Stimulated activated CD4-positive, alpha-beta T cell treated with anti-CD3 and anti-CD28 coated beads, Interleukin-15, amount 100 ng/mL, for 48 hours (primary cell): ENCODE measurements at regions not wholly inside any gene's neighbourhood (a gene's known extent, or its start where the extent isn't known, plus 50 kb on each side); places are given as distances from the start of the nearest gene placed in this dataset.

Source experiments
- DNase-seq, 2 donors: peaks; one replicate each; pipeline ENCODE4 v3.0.0-alpha.2; 2020; ENCODE audit warnings: low read depth in 2 of 2

DNA sequence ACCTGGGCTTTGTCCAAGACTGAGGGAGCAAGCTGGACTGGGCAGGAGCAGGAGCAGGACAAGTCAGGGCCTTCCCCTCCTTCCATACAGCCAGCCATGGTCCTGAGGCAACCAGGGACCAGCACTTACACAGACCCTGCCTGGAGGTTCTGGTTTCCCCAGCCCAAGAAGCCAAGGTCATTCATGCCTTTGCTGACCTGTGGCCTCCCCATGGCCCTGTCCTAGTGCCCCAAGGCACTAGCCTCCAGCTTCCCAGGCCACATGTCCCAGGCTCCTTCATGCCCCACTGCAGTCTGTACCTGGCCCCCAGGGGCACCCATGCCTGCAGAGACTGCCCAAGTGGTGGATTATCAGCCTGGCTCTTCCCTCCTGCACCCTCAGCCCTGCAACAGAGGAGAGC lies 243.9 kb downstream of the TOMM20 start:
- no peak for DNase-seq

DNA sequence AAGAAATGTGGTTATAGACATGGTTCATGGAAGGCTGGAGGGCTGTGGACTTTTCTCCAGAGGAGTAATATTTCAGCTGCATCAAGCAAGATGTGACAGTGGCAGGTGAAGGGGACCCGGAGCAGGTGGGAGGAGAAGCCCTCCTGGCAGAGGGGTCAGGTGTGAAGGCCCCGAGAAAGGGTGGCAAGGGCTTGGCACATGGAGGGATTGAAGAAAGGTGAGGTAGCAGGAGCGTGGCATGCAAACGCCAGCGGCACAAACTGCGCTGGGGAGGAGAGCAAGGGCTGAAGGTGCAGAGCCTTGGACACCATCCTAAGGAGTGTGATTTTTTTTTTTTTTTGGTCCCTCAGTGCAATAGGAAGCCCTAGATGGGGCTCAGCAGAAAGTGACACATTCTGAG lies 244.6 kb downstream of the TOMM20 start:
- DNase-seq = no peak

DNA sequence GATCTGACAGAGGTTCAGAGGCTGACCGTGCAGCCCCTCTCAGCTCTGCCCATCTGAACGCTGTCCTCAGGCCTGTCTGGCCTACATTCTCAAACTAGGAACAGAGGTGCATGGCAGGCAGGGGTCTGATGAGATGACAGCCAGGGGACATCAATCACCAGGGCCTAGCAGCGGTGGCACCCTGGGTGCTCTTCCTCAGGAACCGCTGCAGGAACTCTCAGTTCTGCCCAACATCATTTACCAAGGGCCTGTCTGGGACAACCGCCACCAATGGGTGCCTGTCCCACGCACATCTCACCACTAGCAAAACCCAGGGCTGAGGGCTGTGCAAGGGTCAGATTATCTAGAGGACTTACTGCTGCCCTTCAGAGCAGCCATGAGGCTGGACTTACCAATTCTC lies 245.7 kb downstream of the TOMM20 start:
- DNase-seq = no peak

DNA sequence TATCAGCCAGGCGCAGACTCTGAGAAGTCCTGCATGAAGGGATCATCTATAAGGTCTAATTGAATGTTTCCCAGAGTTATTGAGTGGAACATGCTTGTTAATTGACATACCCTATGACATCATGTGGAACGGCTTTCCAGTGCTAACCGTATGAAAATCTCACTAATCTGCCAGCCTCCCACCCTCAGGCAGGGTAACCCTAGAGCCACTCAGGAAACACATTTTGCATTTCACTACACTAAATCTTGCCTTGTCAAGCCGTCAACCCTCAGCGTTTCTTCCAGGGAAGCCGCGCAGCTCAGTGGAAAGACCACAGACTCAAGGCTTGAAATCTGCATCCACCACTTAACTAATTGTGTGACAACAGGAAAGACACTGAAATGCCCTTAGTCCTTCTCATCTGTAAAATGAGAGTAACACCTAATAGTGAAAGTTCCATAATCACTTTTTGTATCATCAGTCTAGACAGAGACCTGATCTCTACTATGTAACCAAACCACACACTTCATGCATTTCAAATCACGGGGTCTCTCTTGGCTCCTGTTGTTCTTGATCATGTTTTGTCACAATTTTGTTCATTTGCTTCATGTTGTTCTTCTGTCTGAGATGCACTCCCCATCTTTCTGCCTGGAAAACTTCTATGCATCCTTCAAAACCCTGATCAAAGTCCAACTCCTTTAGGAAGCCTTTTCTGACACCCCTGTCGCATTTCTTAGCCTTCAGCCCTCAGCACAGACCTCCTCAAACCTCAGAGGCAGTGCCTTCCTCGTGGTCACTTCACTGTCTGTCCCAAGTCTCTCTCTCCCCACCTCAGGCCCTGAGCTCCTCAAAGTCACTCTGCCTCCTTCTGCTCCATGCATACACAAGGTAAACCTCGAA lies 246.5 kb downstream of the TOMM20 start:
- peak; percentile 19 for DNase-seq

DNA sequence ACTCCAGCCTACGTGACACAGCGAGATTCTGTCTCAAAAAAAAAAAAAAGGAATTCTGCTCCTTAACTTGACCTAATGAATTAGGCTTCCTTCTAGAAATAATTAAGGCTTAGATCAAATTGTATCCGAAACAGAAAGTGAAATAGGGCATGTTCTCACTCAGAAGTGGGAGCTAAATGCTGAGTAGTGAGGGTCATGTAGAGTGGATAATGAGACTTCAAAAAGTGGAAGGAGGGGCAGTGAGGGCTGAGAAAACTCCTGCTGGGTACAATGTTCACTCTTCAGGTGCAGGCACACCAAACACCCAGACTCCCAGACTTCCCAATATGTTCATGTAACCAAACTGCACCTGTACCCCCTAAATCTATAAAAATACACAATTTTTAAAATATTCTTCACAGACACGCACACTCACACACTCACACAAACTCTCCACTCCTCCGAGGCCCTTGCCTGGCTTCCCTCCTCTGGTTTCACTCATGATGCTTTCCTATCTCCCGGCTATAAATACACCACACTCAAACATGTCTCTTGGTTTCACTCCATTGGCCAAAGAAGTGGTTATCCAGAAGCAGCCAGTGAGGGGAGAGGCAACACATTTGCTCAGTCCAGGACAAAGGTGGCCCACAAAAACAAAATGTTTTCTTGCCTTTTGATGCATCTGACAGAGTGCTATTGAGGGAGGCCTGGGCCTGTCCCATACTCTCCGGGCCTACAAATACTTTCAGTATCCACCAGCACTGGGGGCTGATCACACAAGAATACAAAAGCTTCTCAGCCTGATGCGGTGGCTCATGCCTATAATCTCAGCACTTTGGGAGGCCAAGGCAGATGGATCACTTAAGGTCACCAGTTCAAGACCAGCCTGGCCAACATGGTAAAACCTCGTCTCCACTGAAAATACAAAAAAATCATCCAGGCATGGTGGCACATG lies 249.2 kb downstream of the TOMM20 start:
- no peak for DNase-seq

DNA sequence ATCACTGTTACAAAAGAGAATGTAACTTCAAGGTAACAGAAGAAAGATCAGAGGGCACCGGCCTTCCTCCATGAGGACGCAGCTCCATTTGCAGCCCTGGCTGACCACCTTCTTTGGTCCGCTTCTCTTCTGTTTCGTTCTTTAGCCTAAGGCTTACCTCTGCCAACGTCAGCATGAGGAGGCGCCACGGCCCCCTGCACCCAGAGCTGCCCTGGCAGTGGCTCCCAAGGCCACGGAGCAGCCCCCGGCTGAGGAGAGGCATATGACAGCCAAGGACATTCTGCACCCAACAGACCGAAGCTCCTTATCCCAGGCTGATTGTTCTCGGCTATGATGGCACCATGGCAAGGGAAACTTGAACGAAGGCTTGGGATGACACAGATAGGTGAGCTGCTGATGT lies 250.3 kb downstream of the TOMM20 start:
- DNase-seq = no peak

DNA sequence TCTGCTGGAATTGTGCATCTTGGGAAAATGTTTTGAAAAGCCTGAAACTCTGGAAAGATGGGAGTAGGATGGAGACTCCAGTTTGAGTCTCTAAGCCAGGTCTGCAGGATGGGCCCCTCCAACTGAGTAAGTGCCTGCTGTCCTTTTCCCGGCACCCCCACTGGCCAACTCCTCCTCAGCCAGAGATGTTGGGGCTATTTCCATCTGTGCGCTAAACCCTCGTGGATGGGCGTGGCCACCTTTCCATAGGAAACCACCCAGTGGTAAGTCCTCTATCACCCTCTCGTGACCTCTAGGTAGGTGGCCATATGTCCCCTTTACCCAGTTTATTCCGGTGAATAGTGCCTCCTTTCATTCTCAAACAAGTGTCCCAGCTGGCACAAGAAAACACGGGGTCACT lies 250.9 kb downstream of the TOMM20 start:
- no peak for DNase-seq

DNA sequence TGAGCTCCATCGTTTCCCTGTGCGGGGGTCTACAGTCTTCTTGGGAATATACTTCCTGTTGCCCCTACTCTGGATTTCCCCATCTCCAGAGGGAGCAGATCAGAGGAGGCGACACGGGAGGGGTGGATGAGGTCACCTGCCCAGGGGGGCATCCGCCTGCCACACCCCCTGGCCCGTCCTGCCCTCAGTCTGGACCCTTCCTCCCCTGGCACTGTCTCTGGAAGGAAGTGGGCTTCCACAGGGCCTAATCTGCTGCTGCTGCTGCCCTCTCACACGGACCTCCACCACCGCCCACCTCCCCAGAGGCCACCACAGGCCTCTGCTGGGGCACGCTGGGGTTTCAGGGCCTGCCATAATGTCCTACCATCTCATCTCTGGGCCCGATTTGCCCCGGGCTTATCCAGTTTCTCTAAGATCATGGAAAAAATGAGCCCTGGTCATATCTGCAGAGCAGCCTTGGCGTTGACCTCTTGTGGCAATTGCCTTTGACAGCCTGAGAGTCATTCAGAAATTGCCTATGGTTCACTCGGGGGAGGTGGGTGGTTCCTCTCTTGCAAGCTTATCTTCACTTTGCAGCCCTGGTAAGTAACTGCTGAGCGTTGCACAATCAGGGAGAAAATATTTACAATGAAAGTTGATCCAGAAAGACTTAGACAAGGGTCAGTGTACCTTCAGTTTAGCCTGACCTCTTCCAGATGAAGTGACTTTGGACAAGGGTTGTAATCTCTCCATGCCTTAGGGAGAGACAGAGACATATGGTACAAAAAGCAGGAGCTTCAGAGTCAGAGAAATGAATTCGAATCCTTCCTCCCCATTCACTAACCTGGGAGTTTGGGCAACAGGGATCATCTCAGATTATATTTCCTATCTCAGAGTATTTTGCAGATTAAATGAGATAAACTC lies 252.4 kb downstream of the TOMM20 start:
- DNase-seq = peak; percentile 27 to 47

DNA sequence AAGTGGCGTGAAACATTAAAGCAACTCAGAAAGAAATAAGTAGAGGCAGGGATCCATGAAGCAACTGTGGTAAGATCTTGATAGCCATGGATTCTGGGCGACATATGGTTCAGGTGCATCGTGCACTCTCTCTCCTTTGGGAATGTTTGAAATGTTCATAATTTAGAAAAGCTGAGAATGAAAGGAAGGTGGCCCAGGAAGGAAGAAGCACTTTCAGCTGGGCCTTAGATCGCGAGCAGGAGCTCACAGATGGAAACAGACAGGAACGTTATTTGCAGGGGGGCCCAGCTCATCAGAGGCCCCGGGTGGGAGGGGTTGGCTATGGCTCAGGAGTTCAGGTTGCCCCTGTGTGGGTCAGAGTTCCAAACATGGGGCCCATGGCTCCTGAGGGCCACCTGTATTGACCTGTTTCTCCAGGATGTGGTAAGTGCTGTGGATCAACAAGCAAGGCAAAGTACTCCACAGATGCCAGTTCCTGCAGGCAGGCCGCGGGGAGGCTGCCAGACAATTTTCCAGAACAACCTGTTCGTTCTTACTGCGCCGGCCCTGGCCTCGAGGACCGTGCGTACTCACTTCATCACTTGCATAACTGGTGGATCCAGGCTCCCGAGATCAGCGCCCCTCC lies 253.2 kb downstream of the TOMM20 start:
- DNase-seq = no peak

DNA sequence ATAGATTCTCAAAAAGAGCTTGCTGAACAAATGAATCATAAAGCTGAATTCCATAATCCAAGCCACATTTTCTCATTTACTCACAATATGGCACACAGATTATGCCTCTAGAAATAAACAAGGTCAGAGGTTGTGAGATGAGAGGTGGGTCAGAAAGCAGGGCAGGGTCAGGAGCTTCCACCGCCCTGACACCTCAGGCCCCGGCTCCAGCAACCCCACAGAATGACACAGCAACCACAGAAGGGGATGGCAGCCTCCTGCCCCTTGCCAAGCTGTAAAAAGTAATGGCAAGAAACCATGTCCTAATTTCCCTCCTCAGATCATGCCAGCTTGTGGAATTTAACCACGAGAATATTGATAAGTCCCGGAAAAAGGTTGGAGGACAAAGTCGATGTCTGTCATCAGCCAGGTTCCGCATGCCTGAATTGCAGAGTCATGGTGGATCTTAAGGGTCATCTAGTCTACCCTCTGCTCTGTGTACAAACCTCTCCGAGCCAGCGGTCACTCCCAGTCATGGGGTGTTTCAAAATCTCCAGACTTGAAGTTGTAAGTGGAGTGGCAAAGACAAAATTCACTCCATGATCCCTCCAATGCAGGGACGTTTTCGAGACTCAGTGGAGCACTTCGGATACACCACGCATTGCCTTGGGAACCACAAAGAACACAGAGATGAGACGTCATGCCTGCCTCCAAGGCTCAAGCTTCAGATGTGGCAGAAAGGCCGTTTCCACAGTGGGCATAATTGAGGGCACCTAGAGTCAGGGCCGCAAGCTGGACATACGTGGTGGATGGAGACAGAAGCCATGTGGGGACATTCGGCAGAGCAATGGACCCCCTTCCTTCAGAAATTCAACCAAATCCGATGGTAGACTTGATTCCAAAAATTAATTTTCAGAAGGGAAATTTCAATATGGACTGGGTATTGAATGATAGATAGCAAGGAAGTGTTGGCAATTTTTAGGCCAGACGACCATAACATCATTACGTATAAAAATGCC lies 254.0 kb downstream of the TOMM20 start:
- DNase-seq = no peak

DNA sequence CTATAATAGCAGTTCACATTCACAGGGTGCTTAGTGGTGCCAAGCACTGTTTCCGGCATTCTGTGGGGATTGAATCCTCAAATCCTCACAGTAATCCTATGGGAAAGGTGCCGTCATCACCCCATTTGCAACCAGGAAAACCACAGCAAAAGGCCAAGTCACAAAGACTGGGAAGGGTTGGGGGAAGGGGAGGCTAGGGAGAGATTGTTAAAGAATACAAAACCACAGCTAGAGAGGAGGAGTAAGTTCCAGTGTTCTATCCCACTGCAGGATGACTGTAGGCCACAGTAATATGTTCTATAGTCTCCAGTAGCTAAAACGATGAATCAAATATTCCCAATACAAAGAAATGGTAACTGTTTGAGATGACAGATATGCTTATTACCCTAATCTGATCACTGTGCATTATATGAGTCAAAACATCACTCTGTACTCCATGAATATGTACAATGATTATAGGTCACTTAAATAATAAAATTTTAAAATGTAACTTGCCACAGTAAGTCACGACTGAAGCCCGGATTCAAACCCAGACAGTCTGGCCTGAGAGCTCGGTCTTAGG lies 256.8 kb downstream of the TOMM20 start:
- DNase-seq = no peak

DNA sequence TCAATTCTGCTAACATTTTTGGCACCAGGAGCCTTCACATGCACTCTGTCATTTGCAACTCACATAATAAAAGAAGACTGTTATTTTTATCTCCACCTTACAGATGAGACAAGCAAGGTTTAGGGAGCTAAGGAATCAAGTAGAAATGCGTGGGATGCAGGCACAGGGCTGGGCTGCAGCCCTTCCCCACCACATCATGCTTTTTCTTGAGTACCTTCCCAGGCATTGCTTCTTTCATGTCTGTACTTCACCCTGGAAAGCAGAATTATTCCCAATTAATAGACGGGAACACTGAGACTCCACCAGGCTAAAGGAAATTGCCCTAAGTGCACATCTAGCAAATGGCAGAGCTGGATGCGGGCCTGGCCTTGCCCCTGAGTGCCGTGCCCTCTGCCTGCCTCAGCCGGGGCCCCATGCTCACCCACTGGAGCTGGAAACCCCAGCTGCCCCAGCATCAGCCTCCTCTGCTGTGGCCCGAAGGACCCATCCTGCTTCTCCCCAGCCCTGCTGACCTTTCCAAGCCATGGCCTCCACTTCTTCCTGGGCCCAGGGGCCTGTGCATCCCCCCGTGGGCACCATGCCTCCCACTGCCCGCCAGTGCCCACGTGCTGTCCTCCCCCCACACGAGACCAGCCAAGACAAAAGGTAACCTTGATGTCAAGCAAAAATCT lies 257.5 kb downstream of the TOMM20 start:
- DNase-seq = no peak

DNA sequence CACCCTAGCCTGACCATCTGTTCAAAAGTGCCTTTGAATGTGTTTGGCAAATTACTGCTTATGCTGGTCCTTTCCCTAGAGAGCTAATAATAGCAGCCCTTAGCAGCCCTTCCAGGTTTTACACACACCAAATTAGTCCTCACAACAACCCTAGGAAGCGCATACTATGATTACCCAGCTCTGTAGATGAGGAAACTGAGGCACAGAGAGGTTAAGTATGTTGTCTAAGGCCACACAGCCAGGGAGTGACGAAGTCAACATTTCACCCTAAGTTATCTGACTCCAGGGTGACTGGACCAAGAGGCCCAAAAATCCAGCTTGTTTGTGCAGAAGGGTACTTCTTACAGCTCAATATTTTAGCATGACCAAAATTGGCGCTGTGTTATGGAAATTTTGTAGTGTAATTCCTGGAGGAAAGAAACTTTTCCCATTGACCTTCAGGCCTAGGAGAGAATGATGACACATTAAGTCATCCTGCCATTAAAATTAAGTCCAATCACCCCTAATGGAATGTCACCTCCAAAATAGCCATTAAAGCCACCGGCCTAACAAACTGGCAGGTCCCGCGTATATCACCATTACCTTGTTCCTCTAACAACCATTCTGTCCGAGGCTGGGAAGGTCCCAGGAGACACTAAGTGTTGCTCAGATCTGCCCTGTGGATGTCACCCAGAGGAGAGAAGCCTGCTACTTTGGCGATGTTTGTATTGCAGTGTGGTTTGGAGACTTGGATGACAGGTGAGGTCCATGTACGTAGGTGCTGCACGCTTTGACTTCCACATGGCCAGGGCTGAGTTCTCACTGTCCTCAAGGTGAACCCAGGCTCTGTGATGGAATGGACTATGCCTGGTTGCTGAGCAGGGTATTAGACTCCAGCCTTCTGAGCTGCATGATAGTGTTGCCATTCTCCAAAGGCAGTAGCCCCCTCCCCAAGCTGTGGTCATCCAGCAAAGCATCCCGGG lies 258.3 kb downstream of the TOMM20 start:
- no peak for DNase-seq

DNA sequence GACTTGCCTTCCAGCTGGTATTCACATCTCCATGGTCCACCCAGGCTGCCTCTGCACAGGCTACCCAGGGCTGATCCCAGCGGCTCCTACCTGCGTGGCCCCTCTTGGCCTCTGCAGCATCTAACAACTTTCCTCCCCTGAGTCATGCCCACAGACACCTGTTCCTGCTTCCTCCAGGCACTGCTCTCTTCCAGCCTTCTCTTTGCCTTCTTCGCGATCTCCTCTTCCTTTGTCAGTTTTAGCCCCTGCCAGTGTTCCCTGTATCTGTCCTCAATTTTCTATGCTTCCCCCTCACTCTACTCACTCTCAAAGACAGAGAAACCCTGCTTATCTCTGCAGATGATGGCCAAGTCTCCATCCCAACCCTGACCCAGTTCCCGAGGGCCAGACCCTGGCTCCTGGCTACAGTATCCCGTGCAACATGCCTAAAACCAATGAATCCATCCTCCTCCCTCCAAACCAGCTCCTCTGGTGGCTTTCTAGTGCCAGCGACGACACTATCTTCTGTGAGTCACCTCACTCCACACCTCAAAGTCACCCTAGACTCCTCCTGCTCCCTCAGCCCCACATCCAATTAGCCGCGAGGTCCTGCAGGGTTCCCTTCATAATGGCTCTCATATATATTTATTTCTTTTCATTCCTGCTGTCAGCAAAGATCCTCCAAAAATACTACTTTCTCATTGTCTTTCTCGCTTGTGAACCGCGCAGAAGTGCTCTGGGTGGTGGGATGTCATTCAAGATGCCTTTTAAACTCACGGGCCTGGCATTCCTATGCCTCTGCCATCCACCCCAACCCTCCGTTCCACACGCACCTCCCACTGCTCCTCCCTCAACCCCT lies 259.2 kb downstream of the TOMM20 start:
- no peak for DNase-seq

DNA sequence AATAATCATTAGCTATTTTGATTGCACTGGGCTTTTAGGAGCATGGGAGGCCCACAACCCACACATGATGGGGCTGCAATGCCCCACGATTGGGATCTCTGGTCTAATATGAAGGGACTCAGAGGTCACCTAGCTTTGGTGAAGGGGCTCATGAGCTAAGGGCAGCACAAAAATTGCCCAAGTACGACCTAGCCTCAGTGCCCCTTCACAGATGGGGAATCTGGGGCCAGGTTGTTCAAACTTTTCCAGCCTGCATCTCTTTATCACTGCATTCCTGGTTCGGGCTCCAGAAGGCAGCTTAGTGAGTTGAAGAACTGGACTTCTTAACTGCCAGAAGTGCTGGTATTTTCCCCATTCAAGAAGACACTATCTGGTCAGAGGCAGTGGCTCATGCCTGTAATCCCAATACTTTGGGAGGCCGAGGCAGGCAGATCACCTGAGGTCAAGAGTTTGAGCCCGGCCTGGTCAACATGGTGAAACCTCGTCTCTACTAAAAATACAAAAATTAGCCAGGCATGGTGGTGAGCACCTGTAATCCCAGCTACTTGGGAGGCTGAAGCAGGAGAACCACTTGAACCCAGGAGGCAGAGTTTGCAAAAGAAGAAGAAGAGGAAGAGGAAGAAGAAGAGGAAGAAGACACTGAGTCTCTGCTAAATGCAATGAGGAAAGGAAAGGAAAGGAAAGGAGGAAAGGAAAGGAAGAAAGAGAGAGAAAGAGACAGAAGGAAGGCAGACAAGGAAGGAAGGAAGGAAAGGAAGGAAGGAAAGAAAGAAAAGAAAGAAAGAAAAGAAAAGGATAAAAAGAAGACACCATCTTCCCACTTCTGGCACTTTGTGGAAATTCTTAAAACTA lies 258.5 kb upstream of the IRF2BP2 start:
- no peak for DNase-seq
